MM.1S (cell line): ENCODE measurements at regions not wholly inside any gene's neighbourhood (a gene's known extent, or its start where the extent isn't known, plus 50 kb on each side); places are given as distances from the start of the nearest gene placed in this dataset.

Experiments used
- CTCF ChIP-seq: fragments of 300-600 bp; sonication (generic); IDR thresholded peaks from 2 replicates; pipeline ENCODE4 v1.5.1; 2016; ENCODE audit warnings: antibody characterized with exemption, low read length, mixed read lengths
- EZH2 ChIP-seq: fragments of 300-600 bp; sonication (generic); optimal IDR thresholded peaks from 2 replicates; pipeline ENCODE3; 2017; ENCODE audit warnings: low read depth, mild to moderate bottlenecking, antibody characterized with exemption, low read length, mixed read lengths

- TF ChIP-seq CTCF (no peak), EZH2 (no peak)
Measured at GRCh38 chr18:44518091-44518615, 162.5 kb upstream of the SETBP1 start.
